KMS-11 (cell line): ENCODE measurements at regions not wholly inside any gene's neighbourhood (a gene's known extent, or its start where the extent isn't known, plus 50 kb on each side); places are given as distances from the start of the nearest gene placed in this dataset.

Experiments
- H2AFZ ChIP-seq: fragments of 200-600 bp; sonication (generic); 2 replicates; pipeline ENCODE4 v1.6.1; 2016; ENCODE audit warnings: antibody characterized with exemption, mixed run types, low read depth
- H3K27ac ChIP-seq: fragments of 200-600 bp; sonication (generic); 2 replicates; pipeline ENCODE4 v1.6.1; 2016; ENCODE audit warnings: mild to moderate bottlenecking, mixed run types
- H3K27me3 ChIP-seq: fragments of 200-600 bp; sonication (generic); 2 replicates; pipeline ENCODE4 v1.6.1; 2017; ENCODE audit warnings: mild to moderate bottlenecking, low read depth, mixed run types, moderate library complexity; ENCODE audit not compliant: insufficient read depth
- H3K36me3 ChIP-seq: fragments of 200-600 bp; sonication (generic); 2 replicates; pipeline ENCODE4 v1.6.1; 2017; ENCODE audit warnings: mild to moderate bottlenecking, mixed run types; ENCODE audit not compliant: insufficient read depth
- H3K4me1 ChIP-seq: fragments of 200-600 bp; sonication (generic); 2 replicates; pipeline ENCODE4 v1.6.1; 2016; ENCODE audit warnings: mild to moderate bottlenecking, low read depth, mixed run types; ENCODE audit not compliant: poor library complexity, severe bottlenecking
- H3K4me2 ChIP-seq: fragments of 200-600 bp; sonication (generic); 2 replicates; pipeline ENCODE4 v1.7.0; 2016; ENCODE audit warnings: mild to moderate bottlenecking, mixed run types
- H3K4me3 ChIP-seq: fragments of 200-600 bp; sonication (generic); IDR thresholded peaks from 2 replicates; pipeline ENCODE4 v1.6.1; 2017; ENCODE audit warnings: low read depth, low read length, mixed read lengths; ENCODE audit not compliant: insufficient read depth
- H3K79me2 ChIP-seq: fragments of 200-600 bp; sonication (generic); 2 replicates; pipeline ENCODE4 v1.6.1; 2016; ENCODE audit warnings: low read depth, mixed run types; ENCODE audit not compliant: insufficient read depth
- H3K9ac ChIP-seq: fragments of 200-600 bp; sonication (generic); 2 replicates; pipeline ENCODE4 v1.6.1; 2016; ENCODE audit warnings: mild to moderate bottlenecking, mixed run types
- H4K20me1 ChIP-seq: fragments of 200-600 bp; sonication (generic); 2 replicates; pipeline ENCODE4 v1.6.1; 2016; ENCODE audit warnings: mild to moderate bottlenecking, mixed run types; ENCODE audit not compliant: insufficient read depth
- CTCF ChIP-seq: fragments of 200-600 bp; sonication (generic); conservative IDR thresholded peaks from 2 replicates; pipeline ENCODE4 v1.6.1; 2017; ENCODE audit warnings: low read depth, mild to moderate bottlenecking, antibody characterized with exemption, low read length, moderate library complexity, mixed read lengths

- Histone ChIP-seq H3K4me1 (no peaks in the 10 kb centered on the region), H3K4me3 (no peak overlapping the region), H3K79me2 (no peaks in the 10 kb centered on the region), H3K27me3 (no peaks in the 10 kb centered on the region), H4K20me1 (no peaks in the 10 kb centered on the region), H3K4me2 (no peak overlapping the region), H3K9ac (no peak overlapping the region), H2AFZ (no peak overlapping the region), H3K36me3 (no peaks in the 10 kb centered on the region), H3K27ac (no peak overlapping the region)
- TF ChIP-seq CTCF, result no peak
Measured at GRCh38 chr2:172213116-172213860, 110.6 kb upstream of the DLX2 start.

- no peak overlapping the region for H3K9ac ChIP-seq
- no peak overlapping the region for H2AFZ ChIP-seq
- H4K20me1 ChIP-seq, result no peaks in the 10 kb centered on the region
- no peak overlapping the region for H3K4me3 ChIP-seq
- no peak overlapping the region for H3K4me2 ChIP-seq
- no peak overlapping the region for H3K27ac ChIP-seq
- no peaks in the 10 kb centered on the region for H3K27me3 ChIP-seq
- no peaks in the 10 kb centered on the region for H3K4me1 ChIP-seq
- no peaks in the 10 kb centered on the region for H3K36me3 ChIP-seq
- no peaks in the 10 kb centered on the region for H3K79me2 ChIP-seq
- TF ChIP-seq CTCF, result no peak
Measured at GRCh38 chr2:172214252-172214651, 111.6 kb upstream of the DLX2 start.

DNA sequence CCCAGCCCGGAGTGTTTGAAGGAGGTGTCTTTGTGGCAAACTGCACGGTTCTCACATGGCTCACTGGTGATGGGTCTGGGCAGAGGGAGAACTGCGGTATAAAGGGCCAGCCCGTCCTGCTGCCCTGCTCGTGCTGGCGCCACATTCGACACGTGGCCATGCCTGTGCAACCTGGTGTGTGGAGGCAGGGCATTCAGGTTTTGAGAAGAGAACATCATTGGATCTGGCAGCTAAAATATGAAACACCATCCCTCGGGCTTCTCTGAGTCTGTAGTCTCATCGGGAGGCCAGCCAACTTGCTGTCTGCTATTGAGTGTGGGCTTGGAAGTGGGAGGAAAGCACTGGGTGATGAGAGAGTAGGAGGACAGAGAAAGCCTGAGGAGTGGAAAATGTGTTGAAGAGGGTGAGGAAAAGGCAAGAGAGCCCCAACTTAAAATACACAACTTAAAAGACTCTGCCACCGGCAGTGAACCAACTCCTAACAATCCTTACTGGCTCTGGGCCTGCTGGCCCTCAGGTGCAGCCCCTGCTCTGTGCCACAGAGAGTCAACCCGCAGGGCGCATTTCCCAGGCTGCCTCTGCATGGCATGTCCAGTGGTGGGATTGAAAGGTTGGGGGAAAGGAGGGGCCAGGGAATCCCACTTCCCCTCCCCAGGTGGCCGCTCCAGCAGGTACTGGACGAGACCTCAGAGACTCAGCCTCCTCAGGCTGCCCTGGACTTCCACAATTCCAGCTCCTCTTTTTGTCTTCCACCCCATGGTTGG, 112.7 kb upstream of the DLX2 start:
- no peaks in the 10 kb centered on the region for H4K20me1 ChIP-seq
- no peak overlapping the region for H3K9ac ChIP-seq
- H2AFZ ChIP-seq, result no peak overlapping the region
- no peaks in the 10 kb centered on the region for H3K4me1 ChIP-seq
- H3K79me2 ChIP-seq, result no peaks in the 10 kb centered on the region
- no peak for TF ChIP-seq CTCF
- no peaks in the 10 kb centered on the region for H3K27me3 ChIP-seq
- no peak overlapping the region for H3K4me3 ChIP-seq
- no peak overlapping the region for H3K4me2 ChIP-seq
- no peak overlapping the region for H3K27ac ChIP-seq
- no peaks in the 10 kb centered on the region for H3K36me3 ChIP-seq

- Histone ChIP-seq H2AFZ (no peak overlapping the region), H3K79me2 (no peaks in the 10 kb centered on the region), H3K4me3 (no peak overlapping the region), H3K9ac (no peak overlapping the region), H3K4me2 (no peak overlapping the region), H3K27me3 (no peaks in the 10 kb centered on the region), H3K27ac (no peak overlapping the region), H4K20me1 (no peaks in the 10 kb centered on the region), H3K36me3 (no peaks in the 10 kb centered on the region), H3K4me1 (no peaks in the 10 kb centered on the region)
- no peak for TF ChIP-seq CTCF
Measured at GRCh38 chr2:172215936-172216335, 113.2 kb upstream of the DLX2 start.
